ENCODE measurements at regions not wholly inside any gene's neighbourhood (a gene's known extent, or its start where the extent isn't known, plus 50 kb on each side); places are given as distances from the start of the nearest gene placed in this dataset.

DNA sequence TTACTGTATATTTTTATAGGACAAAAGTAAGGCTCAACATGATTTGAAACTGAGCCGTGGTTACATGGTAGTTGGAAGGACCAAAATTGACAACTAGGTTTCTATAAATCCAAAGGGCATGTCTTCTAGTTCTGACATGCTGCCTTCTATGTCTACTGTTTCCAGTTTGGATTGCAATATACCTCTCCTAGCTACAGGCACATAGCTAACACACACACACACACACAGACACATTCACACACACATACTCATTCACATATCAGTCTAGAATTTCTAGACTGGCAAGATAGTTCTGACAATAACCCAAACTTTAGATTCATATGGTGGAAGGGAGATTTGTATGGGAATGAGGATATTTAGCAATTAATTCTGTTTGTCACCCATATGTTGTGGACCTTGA, 544.8 kb upstream of the CAMK1G start:
- TF ChIP-seq, protein P1, sequence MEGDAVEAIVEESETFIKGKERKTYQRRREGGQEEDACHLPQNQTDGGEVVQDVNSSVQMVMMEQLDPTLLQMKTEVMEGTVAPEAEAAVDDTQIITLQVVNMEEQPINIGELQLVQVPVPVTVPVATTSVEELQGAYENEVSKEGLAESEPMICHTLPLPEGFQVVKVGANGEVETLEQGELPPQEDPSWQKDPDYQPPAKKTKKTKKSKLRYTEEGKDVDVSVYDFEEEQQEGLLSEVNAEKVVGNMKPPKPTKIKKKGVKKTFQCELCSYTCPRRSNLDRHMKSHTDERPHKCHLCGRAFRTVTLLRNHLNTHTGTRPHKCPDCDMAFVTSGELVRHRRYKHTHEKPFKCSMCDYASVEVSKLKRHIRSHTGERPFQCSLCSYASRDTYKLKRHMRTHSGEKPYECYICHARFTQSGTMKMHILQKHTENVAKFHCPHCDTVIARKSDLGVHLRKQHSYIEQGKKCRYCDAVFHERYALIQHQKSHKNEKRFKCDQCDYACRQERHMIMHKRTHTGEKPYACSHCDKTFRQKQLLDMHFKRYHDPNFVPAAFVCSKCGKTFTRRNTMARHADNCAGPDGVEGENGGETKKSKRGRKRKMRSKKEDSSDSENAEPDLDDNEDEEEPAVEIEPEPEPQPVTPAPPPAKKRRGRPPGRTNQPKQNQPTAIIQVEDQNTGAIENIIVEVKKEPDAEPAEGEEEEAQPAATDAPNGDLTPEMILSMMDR (IDR thresholded peaks at IDR 0.05), result no peak
- no peak for TF ChIP-seq POLR2A (IDR thresholded peaks at IDR 0.05)
- intact Hi-C loops (cut with DNase I; ENCODE audit: low total_unique reads), result no loop called here
- H3K4me3 ChIP-seq (ENCODE audit: low read depth, poor library complexity, severe bottlenecking), result no peak overlapping the region
- WGBS, 2 donors, result 68 to 74% methylated on average over 1 of the region's 1 CpG
- no peak for DNase-seq (ENCODE audit: low spot score in 2 of 2)

DNA sequence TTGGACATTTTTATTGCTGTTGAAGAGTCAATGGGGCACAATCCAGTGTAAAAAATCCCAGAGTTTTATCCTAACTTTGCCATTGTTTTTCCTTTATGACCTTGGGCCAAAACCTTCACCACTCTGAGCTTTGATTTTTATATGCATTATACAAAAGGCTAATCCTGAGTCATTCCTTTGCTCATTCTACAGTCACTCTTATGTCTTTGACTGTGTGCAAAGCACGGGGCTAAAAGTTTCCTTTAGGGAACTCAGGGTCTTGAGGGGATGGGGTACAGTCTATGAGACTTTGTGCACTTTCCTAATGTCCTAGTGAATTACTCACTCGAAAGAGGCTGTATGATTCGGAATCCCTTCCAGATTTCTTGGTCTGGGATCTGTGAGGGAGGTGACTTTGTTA, 543.2 kb upstream of the CAMK1G start:
- TF ChIP-seq, protein P1 (IDR thresholded peaks at IDR 0.05), result no peak
- no peak for TF ChIP-seq POLR2A (IDR thresholded peaks at IDR 0.05)
- intact Hi-C loops (cut with DNase I; ENCODE audit: low total_unique reads), result no loop called here
- H3K4me3 ChIP-seq (ENCODE audit: low read depth, poor library complexity, severe bottlenecking), result no peak overlapping the region
- no peak for DNase-seq (ENCODE audit: low spot score in 2 of 2)
- 82 to 86% methylated on average over 3 of the region's 3 CpGs for WGBS, 2 donors

DNA sequence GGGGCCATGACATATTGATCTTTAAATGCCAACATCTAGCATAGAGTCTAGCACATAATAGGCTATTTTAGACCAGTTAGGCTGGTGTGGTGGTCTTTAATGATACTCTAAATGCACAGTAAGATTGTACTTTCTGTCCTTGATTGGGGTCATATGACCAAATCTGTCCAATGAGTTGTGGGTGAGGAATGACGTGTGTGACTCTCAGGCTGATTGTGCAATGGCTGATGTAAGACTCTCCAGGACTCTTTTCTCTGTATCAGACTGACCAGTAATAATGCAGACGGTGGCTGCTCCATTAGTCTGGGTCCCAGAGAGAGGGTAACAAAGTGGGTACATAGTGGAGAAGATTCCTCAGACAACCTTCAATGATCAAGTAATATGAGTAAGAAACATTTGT, 541.6 kb upstream of the CAMK1G start:
- intact Hi-C loops (cut with DNase I; ENCODE audit: low total_unique reads), result no loop called here
- DNase-seq (ENCODE audit: low spot score in 2 of 2), result no peak
- no peak overlapping the region for H3K4me3 ChIP-seq (ENCODE audit: low read depth, poor library complexity, severe bottlenecking)
- TF ChIP-seq POLR2A (IDR thresholded peaks at IDR 0.05), result no peak
- TF ChIP-seq, protein P1 (IDR thresholded peaks at IDR 0.05), result no peak
- 81 to 83% methylated on average over 2 of the region's 2 CpGs for WGBS, 2 donors

DNA sequence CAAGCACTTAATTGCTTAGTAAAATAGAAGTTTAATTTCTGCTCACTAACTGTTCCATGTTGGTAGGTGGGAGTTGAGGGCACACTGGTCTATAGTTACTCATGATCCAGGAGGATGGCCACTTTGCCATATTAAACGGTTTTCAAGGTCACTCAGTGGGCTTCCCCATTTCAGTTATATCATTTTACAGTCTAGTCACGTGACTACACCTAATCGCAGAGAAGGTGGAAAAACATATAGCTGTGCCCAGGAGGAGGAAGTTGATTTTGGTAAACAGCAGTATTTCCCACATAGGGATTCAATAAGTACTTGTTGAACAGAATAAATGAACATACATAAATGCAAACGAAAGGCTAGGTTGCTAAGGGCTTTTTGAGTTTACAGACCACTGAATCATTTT, 541.1 kb upstream of the CAMK1G start:
- no peak for DNase-seq (ENCODE audit: low spot score in 2 of 2)
- no peak for TF ChIP-seq POLR2A (IDR thresholded peaks at IDR 0.05)
- TF ChIP-seq, protein P1 (IDR thresholded peaks at IDR 0.05), result no peak
- H3K4me3 ChIP-seq (ENCODE audit: low read depth, poor library complexity, severe bottlenecking), result no peak overlapping the region
- intact Hi-C loops (cut with DNase I; ENCODE audit: low total_unique reads), result no loop called here
- 84 to 90% methylated on average over 4 of the region's 4 CpGs for WGBS, 2 donors

DNA sequence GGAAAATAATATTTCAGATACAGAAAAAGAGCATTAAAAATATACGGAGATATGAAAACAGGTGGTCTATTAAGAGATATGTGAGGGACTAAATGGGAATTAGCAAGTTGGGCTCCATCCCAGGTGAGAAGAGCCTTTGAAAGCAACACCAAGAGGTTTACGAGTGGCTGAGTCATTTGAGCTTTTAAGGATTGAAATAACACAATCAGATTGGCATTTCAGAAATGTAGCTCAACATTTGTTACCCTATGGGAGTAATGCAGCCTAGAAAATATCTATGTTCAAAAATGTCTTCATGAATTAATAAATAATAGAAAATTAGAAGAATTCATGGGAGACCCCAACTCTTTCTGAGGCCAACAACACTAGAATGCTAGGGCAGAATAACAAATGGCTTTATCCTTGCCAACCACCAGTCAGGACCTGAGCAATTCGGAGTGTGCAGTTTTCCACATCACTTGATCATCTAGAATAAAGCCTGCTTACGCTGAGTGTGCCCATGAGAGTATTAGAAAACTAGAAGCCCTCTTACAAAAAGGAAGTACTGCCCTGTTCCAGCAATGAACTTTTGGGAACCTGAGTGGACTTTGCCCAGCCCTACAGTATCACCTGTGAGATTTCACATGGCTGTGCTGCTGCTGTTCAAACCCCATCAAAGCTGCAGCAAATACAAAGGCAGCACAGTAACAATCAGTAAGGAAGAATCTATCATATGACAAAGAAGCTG, 538.0 kb upstream of the CAMK1G start:
- intact Hi-C loops (cut with DNase I; ENCODE audit: low total_unique reads), result no loop called here

More for the DNA sequence above, 538.0 kb upstream of the CAMK1G start:
- no peak overlapping the region for H3K4me3 ChIP-seq (ENCODE audit: low read depth, poor library complexity, severe bottlenecking)
- DNase-seq (ENCODE audit: low spot score in 2 of 2), result no peak
- TF ChIP-seq, protein P1 (IDR thresholded peaks at IDR 0.05), result no peak
- TF ChIP-seq POLR2A (IDR thresholded peaks at IDR 0.05), result no peak
- 64 to 71% methylated on average over 4 of the region's 4 CpGs for whole genome bisulfite sequencing, 2 donors

All from lower leg skin (tissue), 4 donors.